Ovary (tissue), 3 donors: ENCODE measurements at regions not wholly inside any gene's neighbourhood (a gene's known extent, or its start where the extent isn't known, plus 50 kb on each side); places are given as distances from the start of the nearest gene placed in this dataset.

Source experiments
- POLR2A ChIP-seq: fragments of 450-650 bp; IDR thresholded peaks from one replicate; pipeline ENCODE4 v1.6.1; 2017; ENCODE audit warnings: antibody characterized with exemption, mild to moderate bottlenecking, moderate library complexity
- TF ChIP-seq, protein P1 (sequence below), 3 donors: fragments of 450-650 bp in 2 of 3; fragments of 200-600 bp in 1 of 3; IDR thresholded peaks; one replicate each; pipeline versions ENCODE4 v1.5.1 to v1.8.0; 2016 to 2022; ENCODE audit warnings: antibody characterized with exemption in 3 of 3, mild to moderate bottlenecking in 1 of 3
- donor health status: DM: no; HTN: no; CAD: no.

DNA sequence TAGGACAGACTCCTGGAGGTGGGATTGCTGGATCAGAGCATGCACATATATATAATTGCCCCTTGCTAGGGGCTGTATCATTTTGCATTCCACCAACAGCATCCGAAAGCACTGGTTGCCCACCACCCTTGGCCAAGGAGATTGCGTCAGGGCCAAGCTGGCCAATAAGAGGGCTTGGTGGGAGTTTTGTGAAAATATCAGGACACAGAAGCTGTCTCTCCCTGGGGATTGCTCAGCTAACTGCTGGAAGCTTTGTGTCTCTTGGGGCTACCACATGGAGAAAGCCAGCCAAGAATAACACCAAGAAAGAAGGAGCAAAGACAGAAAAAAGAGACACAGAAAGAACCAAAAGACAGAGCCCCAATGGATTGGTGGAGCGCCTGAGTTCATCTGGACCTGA, 90.6 kb upstream of the RALGAPA2 start:
- TF ChIP-seq POLR2A: no peak
- TF ChIP-seq, protein P1, sequence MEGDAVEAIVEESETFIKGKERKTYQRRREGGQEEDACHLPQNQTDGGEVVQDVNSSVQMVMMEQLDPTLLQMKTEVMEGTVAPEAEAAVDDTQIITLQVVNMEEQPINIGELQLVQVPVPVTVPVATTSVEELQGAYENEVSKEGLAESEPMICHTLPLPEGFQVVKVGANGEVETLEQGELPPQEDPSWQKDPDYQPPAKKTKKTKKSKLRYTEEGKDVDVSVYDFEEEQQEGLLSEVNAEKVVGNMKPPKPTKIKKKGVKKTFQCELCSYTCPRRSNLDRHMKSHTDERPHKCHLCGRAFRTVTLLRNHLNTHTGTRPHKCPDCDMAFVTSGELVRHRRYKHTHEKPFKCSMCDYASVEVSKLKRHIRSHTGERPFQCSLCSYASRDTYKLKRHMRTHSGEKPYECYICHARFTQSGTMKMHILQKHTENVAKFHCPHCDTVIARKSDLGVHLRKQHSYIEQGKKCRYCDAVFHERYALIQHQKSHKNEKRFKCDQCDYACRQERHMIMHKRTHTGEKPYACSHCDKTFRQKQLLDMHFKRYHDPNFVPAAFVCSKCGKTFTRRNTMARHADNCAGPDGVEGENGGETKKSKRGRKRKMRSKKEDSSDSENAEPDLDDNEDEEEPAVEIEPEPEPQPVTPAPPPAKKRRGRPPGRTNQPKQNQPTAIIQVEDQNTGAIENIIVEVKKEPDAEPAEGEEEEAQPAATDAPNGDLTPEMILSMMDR (IDR thresholded peaks at IDR 0.05): no peak
